ENCODE measurements at regions not wholly inside any gene's neighbourhood (a gene's known extent, or its start where the extent isn't known, plus 50 kb on each side); places are given as distances from the start of the nearest gene placed in this dataset.

GRCh38 chr1:218828125-218828650 lies 345.5 kb upstream of the LYPLAL1 start:
- DNase-seq, result no peak

- DNase-seq, result no peak
Measured at GRCh38 chr1:218829097-218829496, 344.6 kb upstream of the LYPLAL1 start.

DNA sequence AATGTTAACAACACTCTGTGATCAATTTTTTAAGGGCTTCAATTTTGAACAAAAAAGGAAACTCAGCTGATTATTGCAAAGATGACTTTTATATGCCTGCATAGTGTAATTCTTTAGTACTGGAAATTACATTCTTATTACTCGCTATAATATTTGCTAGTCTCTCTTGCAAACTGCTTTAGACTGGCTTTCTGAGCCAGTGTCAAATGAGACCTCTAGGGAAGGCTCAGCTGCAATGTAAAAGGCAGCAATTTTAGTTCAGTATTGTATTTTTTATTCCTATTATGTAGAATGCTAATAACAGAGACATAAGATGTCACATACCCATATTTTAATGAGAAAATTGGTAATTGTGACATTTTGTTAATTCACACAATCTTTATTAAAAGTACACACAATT lies 338.1 kb upstream of the LYPLAL1 start:
- DNase-seq, result no peak

- DNase-seq, result no peak
Measured at GRCh38 chr1:218836264-218836663, 337.4 kb upstream of the LYPLAL1 start.

- no peak for DNase-seq
Measured at GRCh38 chr1:218837051-218837450, 336.6 kb upstream of the LYPLAL1 start.

- no peak for DNase-seq
Measured at GRCh38 chr1:218845589-218845988, 328.1 kb upstream of the LYPLAL1 start.

DNA sequence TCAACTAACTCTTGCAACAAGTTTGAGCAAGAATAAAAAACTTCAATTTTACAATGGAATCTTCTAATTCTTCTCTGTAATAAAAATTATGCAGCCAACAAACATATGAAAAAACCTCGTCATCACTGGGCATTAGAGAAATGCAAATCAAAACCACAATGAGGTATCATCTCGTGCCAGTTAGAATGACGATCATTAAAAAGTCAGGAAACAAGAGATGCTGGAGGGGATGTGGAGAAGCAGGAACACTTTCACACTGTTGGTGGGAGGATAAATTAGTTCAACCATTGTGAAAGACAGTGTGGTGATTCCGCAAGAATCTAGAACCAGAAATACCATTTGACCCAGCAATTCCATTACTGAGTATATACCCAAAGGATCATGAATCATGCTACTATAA lies 327.5 kb upstream of the LYPLAL1 start:
- no peak for DNase-seq

DNA sequence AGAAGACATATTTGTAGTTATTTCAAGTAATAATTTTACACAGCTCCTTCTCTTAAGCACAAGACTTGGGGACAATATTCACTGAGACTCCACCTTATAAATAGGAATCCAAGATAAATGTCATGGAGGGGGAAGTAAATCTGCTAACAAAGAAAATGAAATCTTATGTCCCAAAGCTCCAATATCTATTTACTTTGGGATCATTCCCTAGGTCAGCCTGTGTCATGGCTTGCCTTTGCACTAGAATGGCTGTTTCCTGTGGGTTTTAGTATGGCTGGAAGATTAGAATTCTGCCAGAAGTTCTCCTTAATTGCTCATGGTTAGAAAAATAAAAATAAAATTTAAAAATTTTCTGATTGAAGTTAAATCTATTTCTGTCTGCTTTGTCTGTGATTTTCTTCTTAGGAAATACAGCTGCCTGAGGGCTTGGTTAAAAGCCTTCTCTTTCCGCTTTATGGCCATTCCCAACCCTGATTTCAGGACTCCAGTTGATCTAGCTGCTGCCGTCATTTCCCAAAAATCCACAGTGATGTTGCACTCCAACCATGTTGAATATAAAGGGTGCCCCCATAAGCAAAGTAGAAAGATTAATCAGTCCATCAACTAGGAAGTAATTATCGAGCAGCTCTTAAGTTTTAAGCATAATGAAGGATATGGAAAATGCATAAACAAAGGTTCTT lies 326.4 kb upstream of the LYPLAL1 start:
- DNase-seq, result no peak

- DNase-seq, result peak; percentile 11
Measured at GRCh38 chr1:218848009-218848408, 325.7 kb upstream of the LYPLAL1 start.

DNA sequence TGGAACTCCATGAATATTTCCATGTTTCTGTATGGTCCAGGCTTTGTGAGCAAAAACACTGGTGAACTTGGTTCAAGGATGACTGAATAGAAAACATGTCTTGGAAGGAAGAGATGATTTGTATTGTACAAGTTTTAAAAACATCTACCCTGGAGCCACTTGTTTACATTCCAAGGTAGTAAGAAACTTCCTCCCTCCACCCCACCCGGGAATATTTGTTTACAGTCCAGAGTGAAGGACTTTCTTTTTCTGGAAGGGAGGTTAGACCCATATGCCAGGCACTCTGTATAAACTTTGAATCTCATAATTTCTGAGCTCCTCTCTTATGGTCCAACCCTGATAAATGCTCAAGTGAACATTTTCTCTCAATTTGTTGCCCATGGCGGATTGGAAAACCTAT lies 323.3 kb upstream of the LYPLAL1 start:
- peak; percentile 9 for DNase-seq

- peak; percentile 30 for DNase-seq
Measured at GRCh38 chr1:218851586-218851985, 322.1 kb upstream of the LYPLAL1 start.

- DNase-seq, result peak; percentile 30
Measured at GRCh38 chr1:218852527-218852926, 321.2 kb upstream of the LYPLAL1 start.

GRCh38 chr1:218863987-218864386 lies 309.7 kb upstream of the LYPLAL1 start:
- DNase-seq, result no peak

DNA sequence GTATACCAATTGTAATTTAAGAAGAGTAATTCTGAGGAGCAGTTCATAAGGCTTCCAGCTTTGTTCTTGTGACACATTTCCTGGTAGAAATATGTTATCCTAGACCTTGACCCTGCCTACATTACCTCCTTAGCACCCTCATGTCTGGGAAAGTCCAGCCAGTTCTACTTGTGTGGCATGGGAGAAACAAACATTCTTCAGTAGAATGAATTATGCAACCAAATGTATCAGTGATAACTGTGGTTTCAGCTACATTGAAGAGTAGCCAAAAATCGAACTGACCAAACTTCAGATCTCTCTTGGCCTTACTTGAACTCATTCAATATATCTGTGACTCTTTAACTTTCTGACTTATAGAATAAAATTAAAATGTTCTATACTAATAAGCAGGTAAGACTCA lies 308.1 kb upstream of the LYPLAL1 start:
- no peak for DNase-seq

DNA sequence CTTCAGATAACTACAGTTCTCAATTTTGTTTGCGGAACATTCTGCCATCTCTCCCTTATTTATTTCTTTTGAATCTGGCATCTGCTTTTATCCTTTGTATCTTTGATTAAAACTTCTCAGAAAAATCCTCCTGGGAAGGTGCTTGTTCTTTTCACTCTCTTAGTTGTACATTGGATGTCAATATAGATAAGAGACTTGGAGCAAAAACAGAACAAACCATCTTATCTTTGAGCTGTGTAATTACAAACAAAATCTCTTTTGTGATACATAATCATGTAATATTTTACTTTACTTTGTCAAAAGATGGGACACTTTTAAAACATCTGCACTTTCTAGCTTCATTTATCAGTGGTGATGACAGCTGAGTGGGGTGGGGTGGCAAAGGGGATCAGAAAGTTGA lies 307.2 kb upstream of the LYPLAL1 start:
- DNase-seq, result no peak

- DNase-seq, result no peak
Measured at GRCh38 chr1:218867066-218867465, 306.6 kb upstream of the LYPLAL1 start.

- peak; percentile 27 for DNase-seq
Measured at GRCh38 chr1:218867941-218868626, 305.6 kb upstream of the LYPLAL1 start.

DNA sequence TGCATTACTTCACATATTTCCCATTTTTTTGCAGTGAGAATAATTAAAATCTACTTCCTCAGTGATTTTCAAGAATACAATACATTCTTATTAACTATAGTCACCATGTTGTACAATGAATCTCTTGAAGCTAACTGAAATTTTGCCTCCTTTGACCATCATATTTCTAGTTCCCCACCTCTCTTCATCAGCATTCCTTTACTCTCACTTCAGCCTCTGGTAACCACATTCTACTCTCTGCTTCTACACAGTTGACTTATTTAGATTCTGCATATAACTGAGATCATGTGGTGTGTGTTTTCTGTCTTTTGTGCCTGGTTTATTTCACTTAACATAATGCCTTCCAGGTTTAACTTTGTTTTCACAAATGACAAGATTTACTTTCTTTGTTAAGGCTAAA lies 304.4 kb upstream of the LYPLAL1 start:
- no peak for DNase-seq

GRCh38 chr1:218872026-218872425 lies 301.7 kb upstream of the LYPLAL1 start:
- DNase-seq, result no peak

- DNase-seq, result no peak
Measured at GRCh38 chr1:218872928-218873327, 300.8 kb upstream of the LYPLAL1 start.

DNA sequence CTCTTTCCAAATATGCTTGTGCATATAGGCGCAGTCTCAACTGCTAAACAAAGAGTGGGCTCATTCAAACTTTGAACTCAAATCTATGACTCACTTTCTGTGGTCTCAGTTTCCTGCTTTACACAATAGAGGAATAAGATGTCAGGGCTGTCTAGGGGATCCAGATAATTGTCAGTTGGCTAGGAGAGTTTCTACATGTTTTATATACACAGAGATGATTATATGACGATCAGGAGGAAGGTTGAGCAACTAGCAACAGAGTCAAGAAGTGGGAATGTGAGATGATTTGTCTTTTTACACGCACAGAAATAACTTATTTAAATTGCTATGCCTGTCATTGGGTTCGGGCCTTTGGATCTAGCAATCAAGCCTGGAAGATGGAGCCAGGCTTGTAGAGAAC lies 299.4 kb upstream of the LYPLAL1 start:
- DNase-seq, result no peak

DNA sequence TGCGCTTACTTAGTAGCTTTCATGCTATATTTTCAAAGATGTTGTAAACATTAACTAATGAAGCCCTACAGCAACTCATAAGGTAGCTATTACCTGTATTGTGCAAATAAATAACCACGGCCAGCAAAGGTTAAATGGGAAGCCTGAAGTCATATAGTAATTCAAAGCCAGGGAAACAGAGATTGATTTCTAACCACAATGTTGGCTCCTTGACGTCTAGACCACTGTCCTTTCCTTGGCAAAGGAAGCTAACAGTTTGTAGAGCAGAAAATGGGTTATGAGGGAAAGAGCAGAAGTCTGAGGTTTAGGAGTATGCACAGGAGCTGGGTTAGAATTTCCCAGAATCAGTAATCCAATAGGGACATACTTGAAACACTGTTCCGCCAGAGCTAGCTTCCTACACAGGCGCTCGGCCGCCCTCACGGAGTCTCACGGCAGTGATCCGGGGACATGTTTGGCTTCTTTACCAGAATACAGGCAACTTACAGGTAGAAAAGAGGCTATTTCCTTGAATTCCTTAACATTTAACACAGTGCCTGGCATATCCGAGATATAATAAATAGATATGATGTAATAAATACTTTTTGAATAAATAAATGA lies 298.8 kb upstream of the LYPLAL1 start:
- DNase-seq, result no peak

GRCh38 chr1:218878369-218878768 lies 295.3 kb upstream of the LYPLAL1 start:
- peak; percentile 48 for DNase-seq

GRCh38 chr1:218880484-218881060 lies 293.1 kb upstream of the LYPLAL1 start:
- no peak for DNase-seq

Data from eye (tissue), 1 donor.